ENCODE measurements at regions not wholly inside any gene's neighbourhood (a gene's known extent, or its start where the extent isn't known, plus 50 kb on each side); places are given as distances from the start of the nearest gene placed in this dataset.

GRCh38 chr2:129059476-129059875 is 740.8 kb upstream of the HS6ST1 start:
- H3K9ac ChIP-seq (ENCODE audit: insufficient read depth, low read depth, low read length): no peak overlapping the region
- H3K27me3 ChIP-seq (ENCODE audit: control insufficient read depth in 1 of 2, insufficient read depth in 2 of 2, low read length in 2 of 2): peaks cover 0 to 8% of the 10 kb centered on the region in 2 experiments; a peak in 2 of 5 replicates
- H4K20me1 ChIP-seq (ENCODE audit: insufficient read depth, low read length): no peaks in the 10 kb centered on the region
- H2AFZ ChIP-seq (ENCODE audit: low read length): no peak overlapping the region
- no peaks in the 10 kb centered on the region for H3K9me3 ChIP-seq (ENCODE audit: low read length)
- FAIRE-seq: no peak
- POLR2A ChIA-PET: no interaction called here
- 33% methylated on average over 7 of the region's 7 CpGs for WGBS (ENCODE audit: low lambda C conversion rate)
- H3K4me1 ChIP-seq (ENCODE audit: insufficient read depth, low read length): no peaks in the 10 kb centered on the region
- no peaks in the 10 kb centered on the region for H3K36me3 ChIP-seq (replicated peaks in 1 of 2; ENCODE audit: control insufficient read depth in 1 of 2, insufficient read depth in 2 of 2, low read length in 2 of 2)
- in situ Hi-C loops (cut with HindIII; ENCODE audit: extremely low pct_ligation_motif_present, low pct_unique_long_range_greater_than_20kb): no loop called here
- no peak overlapping the region for H3K4me2 ChIP-seq (ENCODE audit: low read depth, low read length)
- DNase-seq (ENCODE audit: low spot score): no peak
- TF ChIP-seq GATAD2A (CRISPR knock-in tag; IDR thresholded peaks at IDR 0.05): no peak
- TF ChIP-seq RELA (CRISPR knock-in tag; IDR thresholded peaks at IDR 0.05): no peak
- TF ChIP-seq ZBTB34 (CRISPR knock-in tag; IDR thresholded peaks at IDR 0.05): no peak
- no peak for TF ChIP-seq AFF4 (CRISPR knock-in tag; IDR thresholded peaks at IDR 0.05)
- no peak for TF ChIP-seq POGZ (CRISPR knock-in tag; IDR thresholded peaks at IDR 0.05)
- TF ChIP-seq ZEB1 (IDR thresholded peaks at IDR 0.05; ENCODE audit: insufficient replicate concordance, low read depth): no peak
- no peak for TF ChIP-seq TFE3 (CRISPR knock-in tag; IDR thresholded peaks at IDR 0.05)
- no peak for TF ChIP-seq TBX3 (IDR thresholded peaks at IDR 0.05; ENCODE audit: borderline replicate concordance)
- TF ChIP-seq GZF1 (CRISPR knock-in tag; IDR thresholded peaks at IDR 0.05): no peak
- no peak for TF ChIP-seq ZNF468 (CRISPR knock-in tag; IDR thresholded peaks at IDR 0.05)
- TF ChIP-seq BCLAF1 (IDR thresholded peaks at IDR 0.05): no peak
- TF ChIP-seq ZNF451 (CRISPR knock-in tag; IDR thresholded peaks at IDR 0.05): no peak
- TF ChIP-seq ZNF12 (CRISPR knock-in tag; IDR thresholded peaks at IDR 0.05): no peak
- TF ChIP-seq SRF (IDR thresholded peaks at IDR 0.05; ENCODE audit: low read depth, low read length): no peak
- no peak for TF ChIP-seq MZF1 (CRISPR knock-in tag; IDR thresholded peaks at IDR 0.05; ENCODE audit: borderline replicate concordance)
- TF ChIP-seq ZBTB38 (CRISPR knock-in tag; IDR thresholded peaks at IDR 0.05): no peak
- no peak for TF ChIP-seq PHF8 (CRISPR knock-in tag; IDR thresholded peaks at IDR 0.05)
- no peak for TF ChIP-seq SALL2 (CRISPR knock-in tag; IDR thresholded peaks at IDR 0.05)
- TF ChIP-seq MYNN (CRISPR knock-in tag; IDR thresholded peaks at IDR 0.05; ENCODE audit: low read depth): no peak
- ATAC-seq: no peak
- no peak overlapping the region for H3K4me3 ChIP-seq (replicated peaks in 1 of 3; ENCODE audit: insufficient read depth in 1 of 3, low read depth in 2 of 3, low read length in 3 of 3)
- CTCF ChIA-PET (ENCODE audit: low intra/inter-chr PET ratio, low total read pairs): no interaction called here
- intact Hi-C loops (cut with micrococcal nuclease; ENCODE audit: unreplicated experiment): loop anchor here (1.0 kb wide), 1 partner anchor 16 kb away; no protein-coding TSS in a partner anchor
- H3K27ac ChIP-seq (ENCODE audit: extremely low read length, insufficient read depth, low read length): no peak overlapping the region
- no peaks in the 10 kb centered on the region for H3K79me2 ChIP-seq (ENCODE audit: insufficient read depth, low read length)
- no TSS peak for BruUV-seq (replicated peaks)
